Astrocyte of the spinal cord (primary cell): ENCODE measurements at regions not wholly inside any gene's neighbourhood (a gene's known extent, or its start where the extent isn't known, plus 50 kb on each side); places are given as distances from the start of the nearest gene placed in this dataset.

Experiments
- DNase-seq: peaks from one replicate; pipeline ENCODE4 v3.0.0; 2011; ENCODE audit warnings: low read depth, low spot score
- H3K4me3 ChIP-seq: 2 replicates; pipeline ENCODE4 v1.5.1; 2011; ENCODE audit warnings: low read depth, mild to moderate bottlenecking, low read length, moderate library complexity
- in situ Hi-C: cut with HindIII; loops from 2 replicates; pipeline ENCODE4 v1.10.0; 2017; ENCODE audit warnings: low sequenced_read_pairs
- TF ChIP-seq, protein P1 (sequence below): IDR thresholded peaks from 2 replicates; pipeline ENCODE4 v1.5.1; 2012; ENCODE audit warnings: low read depth, mild to moderate bottlenecking, low read length, inconsistent platforms

DNA sequence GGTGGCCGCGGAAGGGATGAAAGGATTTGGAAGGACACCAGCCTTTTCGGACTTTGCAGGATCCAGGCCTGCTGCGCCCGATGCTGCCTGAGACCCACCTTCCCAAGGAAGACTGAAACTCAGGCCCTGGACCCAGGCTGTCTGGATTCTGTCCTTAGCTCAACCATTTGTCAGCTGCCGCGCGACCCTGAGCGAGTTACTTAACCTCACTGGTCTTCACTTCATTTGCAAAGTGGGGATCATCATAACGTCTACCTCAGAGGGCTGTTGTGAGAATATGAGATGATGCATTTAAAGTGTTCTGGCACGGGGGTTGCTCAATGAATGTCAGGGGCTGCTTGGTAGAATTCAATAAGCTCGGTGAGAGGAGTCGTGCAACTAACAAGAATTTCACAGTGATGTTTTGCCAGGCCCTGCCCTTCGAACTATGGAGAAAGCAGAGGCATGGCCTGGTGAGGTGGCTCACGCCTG is 104.2 kb upstream of the PRDM1 start:
- TF ChIP-seq, protein P1, sequence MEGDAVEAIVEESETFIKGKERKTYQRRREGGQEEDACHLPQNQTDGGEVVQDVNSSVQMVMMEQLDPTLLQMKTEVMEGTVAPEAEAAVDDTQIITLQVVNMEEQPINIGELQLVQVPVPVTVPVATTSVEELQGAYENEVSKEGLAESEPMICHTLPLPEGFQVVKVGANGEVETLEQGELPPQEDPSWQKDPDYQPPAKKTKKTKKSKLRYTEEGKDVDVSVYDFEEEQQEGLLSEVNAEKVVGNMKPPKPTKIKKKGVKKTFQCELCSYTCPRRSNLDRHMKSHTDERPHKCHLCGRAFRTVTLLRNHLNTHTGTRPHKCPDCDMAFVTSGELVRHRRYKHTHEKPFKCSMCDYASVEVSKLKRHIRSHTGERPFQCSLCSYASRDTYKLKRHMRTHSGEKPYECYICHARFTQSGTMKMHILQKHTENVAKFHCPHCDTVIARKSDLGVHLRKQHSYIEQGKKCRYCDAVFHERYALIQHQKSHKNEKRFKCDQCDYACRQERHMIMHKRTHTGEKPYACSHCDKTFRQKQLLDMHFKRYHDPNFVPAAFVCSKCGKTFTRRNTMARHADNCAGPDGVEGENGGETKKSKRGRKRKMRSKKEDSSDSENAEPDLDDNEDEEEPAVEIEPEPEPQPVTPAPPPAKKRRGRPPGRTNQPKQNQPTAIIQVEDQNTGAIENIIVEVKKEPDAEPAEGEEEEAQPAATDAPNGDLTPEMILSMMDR = no peak
- no peak for DNase-seq
- peak overlapping the region; percentile 33 for H3K4me3 ChIP-seq
- in situ Hi-C loops = no loop called here

DNA sequence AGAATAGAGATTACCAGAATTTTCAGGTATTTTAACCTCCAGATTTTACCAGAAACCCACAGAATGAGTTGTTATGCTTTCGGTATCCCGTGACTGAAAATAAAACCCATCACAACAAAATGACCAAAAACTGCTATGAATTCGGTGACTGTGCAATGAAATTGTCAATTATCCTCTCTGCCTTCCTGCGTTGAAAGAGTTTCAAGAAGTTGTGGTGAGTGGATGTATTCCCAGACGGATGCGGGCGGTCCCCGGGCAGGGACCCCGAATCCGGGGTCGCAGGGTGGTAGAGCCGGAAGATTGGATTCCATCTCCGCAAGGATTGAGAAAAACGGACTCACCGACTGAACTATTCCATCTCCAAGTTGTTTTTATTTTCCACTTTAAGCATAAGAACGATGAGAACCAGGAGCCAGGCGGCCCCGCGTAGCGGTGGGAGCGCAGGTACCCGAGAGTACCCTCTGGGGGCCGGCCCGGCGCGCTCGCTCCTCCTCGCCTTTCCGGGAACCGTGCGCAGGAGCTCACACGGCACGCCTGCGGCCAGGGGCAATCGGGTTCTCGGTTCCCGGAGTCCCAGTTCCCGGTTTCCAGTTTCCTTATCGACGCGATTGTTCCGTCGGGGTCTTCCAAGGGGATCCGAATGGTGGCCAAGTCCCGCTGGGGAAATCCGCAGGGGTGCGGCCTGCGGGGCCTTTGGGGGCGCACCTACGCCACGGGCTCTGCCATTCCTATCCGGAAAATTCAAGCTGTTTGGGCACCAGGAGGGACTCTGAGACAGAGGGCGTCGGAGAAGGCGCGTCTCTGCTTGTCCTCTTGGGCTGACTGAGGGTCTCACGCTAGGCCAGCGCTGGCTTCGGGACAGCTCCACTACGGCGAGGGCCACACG is 104.9 kb upstream of the PRDM1 start:
- in situ Hi-C loops = no loop called here
- H3K4me3 ChIP-seq = peak overlapping the region; percentile 33
- no peak for DNase-seq
- TF ChIP-seq, protein P1 = no peak

DNA sequence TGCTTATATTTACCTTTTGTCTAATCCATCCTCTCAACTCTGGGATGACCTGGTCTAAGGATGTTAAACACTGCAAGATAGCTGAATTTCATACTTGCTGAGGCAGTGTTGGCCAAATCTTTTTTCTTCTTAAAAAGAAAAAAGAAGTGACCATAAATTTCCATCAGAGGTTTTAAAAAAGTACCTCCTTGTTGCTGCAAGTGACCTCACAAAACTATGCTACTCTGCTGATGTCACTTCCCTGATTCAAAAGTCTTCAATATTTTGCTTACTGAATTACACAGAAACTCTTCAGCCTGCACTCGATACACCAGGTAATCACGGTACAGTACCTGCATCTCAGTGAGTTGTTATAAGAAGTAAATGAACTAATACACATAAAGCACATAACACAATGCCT is 107.2 kb upstream of the PRDM1 start:
- in situ Hi-C loops = no loop called here

DNA sequence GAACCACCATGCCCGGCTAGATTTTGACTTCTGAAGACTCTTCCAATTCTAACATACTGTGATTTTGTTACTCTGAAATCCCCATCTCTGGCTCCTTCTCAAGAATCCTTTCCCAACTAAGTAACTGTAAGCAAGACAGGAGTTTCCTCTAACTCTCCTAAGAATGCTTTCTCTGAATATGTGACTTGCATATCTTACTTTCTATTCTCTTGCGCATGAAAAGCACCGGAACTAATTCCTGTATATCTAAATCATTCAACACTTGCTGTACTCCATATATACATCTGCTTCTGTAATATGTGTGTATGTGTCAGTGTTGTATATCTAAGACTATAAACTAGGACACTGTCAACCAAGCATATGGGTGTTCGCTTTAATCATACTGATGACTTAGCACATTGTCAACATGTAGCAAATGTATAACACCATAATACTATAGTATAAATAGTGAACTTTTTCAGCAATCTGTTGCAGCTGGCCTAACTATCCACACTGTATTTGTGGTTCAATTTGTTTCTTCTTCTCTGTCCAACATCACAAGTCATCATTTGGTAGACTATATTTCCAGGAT is 108.1 kb upstream of the PRDM1 start:
- no peak overlapping the region for H3K4me3 ChIP-seq
- DNase-seq = no peak
- in situ Hi-C loops = no loop called here
- TF ChIP-seq, protein P1 = no peak

More for the DNA sequence above, 107.2 kb upstream of the PRDM1 start:
- H3K4me3 ChIP-seq = no peak overlapping the region
- DNase-seq = no peak
- TF ChIP-seq, protein P1 = no peak

DNA sequence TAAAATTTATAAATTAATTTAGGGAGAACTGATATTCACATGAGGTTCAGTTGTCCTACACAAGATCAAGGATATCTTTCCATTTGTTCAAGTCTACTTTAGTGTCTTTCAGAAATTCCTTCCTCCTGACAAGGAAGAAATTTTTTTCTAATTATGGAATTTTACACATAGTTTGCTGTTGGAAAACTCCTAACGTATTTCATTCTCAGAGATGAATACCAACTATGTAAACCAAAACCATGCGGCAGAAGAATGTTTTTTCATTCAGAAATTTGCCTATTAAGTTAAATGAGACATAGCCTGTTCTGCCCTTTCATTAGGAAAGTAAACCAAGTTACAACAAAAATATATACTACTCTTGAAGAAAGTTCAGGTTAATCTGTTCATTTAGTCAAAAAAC is 111.2 kb upstream of the PRDM1 start:
- TF ChIP-seq, protein P1 = no peak
- no peak for DNase-seq
- in situ Hi-C loops = no loop called here
- no peak overlapping the region for H3K4me3 ChIP-seq

DNA sequence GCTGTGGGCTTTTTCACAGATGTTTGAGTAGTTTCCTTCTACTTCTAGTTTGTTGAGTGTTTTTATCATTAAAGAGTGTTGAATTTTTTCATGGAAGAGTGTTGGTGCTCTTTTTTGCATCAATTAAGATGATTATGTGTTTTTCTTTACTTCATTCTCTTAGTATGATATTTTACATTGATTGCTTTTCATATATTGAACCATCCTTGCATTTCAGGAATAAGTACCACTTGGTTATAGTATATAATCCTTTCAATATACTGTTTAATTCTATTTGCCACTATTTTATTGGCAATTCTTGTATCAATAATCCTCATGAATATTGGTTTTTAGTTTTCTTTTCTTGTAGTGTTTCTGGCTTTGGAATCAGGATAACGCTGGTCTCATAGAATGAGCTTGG is 113.7 kb upstream of the PRDM1 start:
- H3K4me3 ChIP-seq = no peak overlapping the region

More for the DNA sequence above, 113.7 kb upstream of the PRDM1 start:
- in situ Hi-C loops = no loop called here
- TF ChIP-seq, protein P1 = no peak
- no peak for DNase-seq
